Heart left ventricle (tissue), 13 donors: ENCODE measurements at regions not wholly inside any gene's neighbourhood (a gene's known extent, or its start where the extent isn't known, plus 50 kb on each side); places are given as distances from the start of the nearest gene placed in this dataset.

Experiments
- POLR2A ChIP-seq, 2 donors: fragments of 450-650 bp; IDR thresholded peaks; one replicate each; pipeline ENCODE4 v1.6.1; 2017; ENCODE audit warnings: antibody characterized with exemption in 2 of 2, mild to moderate bottlenecking in 2 of 2, moderate library complexity in 2 of 2
- TF ChIP-seq, protein P1 (sequence below), 12 donors: fragments of 200-600 bp; sonication (generic) in 4 of 12; IDR thresholded peaks; one replicate each; pipeline versions ENCODE4 v1.5.0 to v1.8.0; 2018 to 2022; ENCODE audit warnings: antibody characterized with exemption in 12 of 12, mild to moderate bottlenecking in 5 of 12
- donor health status: ischemic (EF 13 %, LVEDD 7.1; RV severe dilation, severe dysfunction).
- donor health status: DM: no; HTN: yes; CAD: no.
- donor health status: DM: no; HTN: no; CAD: no.
- donor health status: ischemic (EF 25% LVEDD 6.9; RV normal size, moderate dysfunction).
- donor health status: ischemic (EF 25% LVEDD 5.7; RV mildly dilated, moderate dysfunction).
- donor health status: ischemic (EF 35%, LVEDD 5.7; RV mildly dilated, moderate dysfunction).
- donor health status: nonischemic (EF 11% LVEDD 7.7; RV severe dilation, severe dysfunction).
- donor health status: DM: yes; HTN: yes; CAD: no.
- donor health status: PGD.
- donor health status: ischemic (EF 29% LVEDD 5.4; RV normal size, mild dysfunction).
- donor health status: nonischemic (EF 23%, LVEDD 6.1; RV moderate dilation, normal function).

DNA sequence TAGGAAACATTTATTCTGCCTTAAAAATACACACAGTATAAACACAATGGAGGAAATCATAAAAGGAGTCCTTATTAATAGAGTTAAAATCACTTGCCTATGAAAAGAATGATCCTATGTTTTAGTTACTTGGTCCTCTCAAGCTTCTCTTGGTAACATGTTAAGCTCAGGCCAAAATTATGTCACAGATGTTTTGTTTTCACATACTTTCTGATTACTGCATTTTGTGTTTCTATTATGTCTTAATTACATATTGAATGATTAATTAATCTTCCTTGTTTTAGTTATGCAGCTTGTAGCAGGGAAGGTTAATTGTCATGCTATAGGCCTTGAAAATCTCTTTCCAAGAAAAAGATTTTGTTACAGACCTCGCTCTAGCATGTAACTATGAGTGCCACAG lies 406.0 kb downstream of the PLA2G4A start:
- TF ChIP-seq, protein P1, sequence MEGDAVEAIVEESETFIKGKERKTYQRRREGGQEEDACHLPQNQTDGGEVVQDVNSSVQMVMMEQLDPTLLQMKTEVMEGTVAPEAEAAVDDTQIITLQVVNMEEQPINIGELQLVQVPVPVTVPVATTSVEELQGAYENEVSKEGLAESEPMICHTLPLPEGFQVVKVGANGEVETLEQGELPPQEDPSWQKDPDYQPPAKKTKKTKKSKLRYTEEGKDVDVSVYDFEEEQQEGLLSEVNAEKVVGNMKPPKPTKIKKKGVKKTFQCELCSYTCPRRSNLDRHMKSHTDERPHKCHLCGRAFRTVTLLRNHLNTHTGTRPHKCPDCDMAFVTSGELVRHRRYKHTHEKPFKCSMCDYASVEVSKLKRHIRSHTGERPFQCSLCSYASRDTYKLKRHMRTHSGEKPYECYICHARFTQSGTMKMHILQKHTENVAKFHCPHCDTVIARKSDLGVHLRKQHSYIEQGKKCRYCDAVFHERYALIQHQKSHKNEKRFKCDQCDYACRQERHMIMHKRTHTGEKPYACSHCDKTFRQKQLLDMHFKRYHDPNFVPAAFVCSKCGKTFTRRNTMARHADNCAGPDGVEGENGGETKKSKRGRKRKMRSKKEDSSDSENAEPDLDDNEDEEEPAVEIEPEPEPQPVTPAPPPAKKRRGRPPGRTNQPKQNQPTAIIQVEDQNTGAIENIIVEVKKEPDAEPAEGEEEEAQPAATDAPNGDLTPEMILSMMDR (IDR thresholded peaks at IDR 0.05) = no peak
- TF ChIP-seq POLR2A (IDR thresholded peaks at IDR 0.05) = no peak
